ENCODE measurements at regions not wholly inside any gene's neighbourhood (a gene's known extent, or its start where the extent isn't known, plus 50 kb on each side); places are given as distances from the start of the nearest gene placed in this dataset.
"Not testable (repeated sequence)": the region's sequence is repeated elsewhere in the genome, so short reads cannot be mapped to it uniquely, and the experiment has no call there.

DNA sequence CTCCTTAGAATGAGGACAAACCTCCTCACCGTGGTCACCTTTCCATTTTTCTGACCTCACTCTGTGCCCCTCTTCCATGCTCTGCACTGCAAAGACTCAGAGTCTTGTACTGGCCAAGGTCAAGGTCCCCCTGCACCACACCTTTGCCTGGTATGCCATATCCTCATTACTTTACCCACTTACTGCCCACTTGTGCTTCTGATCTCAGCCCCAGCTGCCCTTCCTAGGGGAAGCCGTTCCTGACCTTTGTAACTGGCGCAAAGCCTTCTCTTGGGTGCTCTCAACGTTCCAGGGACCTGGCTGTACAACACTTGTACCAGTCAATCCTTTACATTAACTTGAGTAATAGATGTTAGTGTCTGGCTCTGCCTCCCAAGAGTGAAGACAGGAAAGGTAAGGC lies 256.0 kb downstream of the SV2B start:
- no peak for DNase-seq

DNA sequence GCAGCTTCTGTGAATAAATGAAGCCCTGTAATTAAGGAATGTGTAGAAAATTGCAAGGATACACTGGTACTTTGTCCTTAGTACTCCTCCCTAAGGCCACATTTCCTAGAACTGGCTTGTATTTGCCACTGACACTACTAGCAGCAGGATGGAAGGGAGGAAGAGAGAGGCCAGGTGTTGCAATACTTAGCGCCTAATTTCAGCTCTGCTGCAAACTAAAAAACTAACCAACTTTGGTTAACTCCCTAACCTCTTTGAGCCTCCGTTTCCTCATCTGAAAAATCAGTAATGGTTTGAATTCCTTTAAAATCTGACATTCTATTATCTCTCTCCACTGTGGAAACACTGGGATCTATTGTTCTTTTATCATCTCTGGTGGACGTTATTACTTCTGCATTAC lies 257.0 kb downstream of the SV2B start:
- DNase-seq = no peak

DNA sequence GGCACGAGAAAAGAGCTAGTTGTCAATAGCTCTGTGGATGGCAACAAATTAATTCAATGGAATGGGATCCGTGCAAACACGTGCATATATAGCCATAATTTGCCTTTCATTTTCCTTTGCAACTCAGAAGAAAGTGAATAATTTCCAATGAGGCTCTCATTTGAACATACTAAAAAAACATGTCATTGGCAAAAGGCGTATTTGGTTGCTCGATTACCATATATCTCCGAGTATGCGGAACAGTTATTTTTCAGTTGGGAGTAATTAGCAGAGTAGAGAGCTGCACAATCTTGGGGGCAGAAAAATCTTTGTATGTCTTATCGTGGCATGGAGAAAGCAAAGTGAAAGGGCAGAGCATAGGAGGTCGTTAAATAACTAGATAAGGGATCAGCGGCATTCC lies 257.4 kb downstream of the SV2B start:
- no peak for DNase-seq

DNA sequence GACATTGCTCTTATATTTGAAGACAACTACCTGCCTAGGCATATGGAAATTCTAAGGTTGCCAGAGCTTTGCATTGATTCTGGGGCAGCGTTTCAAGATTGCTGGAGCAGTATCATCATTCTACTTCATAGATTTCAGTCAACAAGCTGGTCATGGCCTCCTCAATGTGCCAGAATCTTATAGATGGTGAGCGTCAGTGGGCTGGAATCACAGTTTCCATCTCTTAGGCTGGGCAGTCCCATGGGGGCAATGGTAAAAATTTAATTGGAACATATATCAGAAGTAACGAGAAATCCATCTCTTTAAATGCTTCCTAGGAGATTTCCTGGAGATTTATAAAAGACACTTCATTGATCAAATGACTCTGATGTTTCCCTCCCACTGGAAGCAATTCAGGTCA lies 258.3 kb downstream of the SV2B start:
- no peak for DNase-seq

DNA sequence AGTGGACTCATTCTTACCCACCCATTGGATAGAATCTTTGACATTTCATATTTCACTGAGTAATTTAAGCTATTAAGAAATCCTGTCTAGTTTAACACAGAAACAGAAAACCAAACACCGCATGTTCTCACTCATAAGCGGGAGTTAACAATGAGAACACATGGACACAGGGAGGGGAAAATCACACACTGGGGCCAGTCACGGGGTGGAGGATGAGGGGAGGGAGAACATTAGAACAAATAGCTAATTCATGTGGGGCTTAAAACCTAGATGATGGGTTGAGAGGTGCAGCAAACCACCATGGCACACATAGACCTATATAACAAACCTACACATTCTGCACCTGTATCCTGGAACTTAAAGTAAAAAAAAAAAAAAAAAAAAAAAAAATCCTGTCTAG lies 261.6 kb downstream of the SV2B start:
- DNase-seq = not testable (repeated sequence)

DNA sequence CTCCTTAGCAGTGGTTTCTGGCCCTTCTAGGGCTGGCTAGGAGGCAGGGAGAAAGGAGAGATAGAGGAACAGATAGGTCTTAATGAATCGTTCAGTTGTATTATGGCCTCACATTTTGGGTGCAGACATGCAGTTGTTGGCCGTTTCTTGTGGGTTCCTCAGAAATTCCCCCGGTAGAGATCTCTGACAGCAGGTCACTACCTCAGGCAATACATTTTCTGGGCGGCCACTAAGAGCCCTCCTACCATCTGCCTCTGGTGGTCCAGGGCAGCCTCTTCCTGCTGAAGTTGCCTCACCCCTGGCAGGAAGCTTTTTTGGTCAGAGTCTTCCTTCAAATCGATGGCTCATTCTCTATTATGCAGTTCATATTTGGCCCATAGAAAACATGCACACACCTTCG lies 266.1 kb downstream of the SV2B start:
- DNase-seq = no peak

DNA sequence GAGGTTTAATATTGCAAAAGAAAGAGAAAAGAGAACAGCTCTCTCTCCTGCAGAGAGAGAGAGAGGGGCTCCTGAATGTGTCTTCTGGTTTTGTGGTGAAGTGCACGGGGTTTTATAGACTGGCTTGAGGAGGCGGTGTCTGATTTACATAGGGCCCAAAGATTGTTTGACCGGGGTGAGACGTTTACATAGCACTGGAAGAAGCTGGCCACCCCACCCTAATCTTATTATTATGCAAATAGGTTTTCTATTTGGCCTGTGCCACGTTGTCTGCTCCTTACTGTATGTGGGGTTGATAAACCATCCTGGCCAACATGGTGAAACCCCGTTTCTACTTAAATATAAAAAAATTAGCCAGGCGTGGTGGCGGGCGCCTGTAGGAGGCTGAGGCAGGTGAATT lies 268.6 kb downstream of the SV2B start:
- DNase-seq = no peak

DNA sequence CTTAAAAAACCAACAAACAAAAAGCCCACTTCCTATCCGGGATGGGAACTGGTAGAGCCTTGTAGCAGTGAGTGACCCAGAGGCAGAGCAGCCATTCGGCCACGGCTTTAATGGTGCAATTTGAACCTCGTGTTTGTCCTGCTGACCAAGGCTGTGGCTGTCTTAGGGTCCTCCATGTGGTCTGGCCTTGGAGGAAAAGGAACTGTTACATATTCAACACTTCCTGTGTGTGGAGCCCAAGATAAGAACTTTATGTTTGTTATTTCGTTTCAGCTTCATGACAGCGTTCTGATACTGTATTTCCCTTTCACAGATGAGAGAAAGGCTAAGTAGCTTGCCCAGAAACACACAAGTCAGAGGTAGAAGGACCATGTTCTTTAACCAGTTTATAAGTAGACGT lies 269.8 kb downstream of the SV2B start:
- DNase-seq = peak in 1 of 2 donors; percentile 16

DNA sequence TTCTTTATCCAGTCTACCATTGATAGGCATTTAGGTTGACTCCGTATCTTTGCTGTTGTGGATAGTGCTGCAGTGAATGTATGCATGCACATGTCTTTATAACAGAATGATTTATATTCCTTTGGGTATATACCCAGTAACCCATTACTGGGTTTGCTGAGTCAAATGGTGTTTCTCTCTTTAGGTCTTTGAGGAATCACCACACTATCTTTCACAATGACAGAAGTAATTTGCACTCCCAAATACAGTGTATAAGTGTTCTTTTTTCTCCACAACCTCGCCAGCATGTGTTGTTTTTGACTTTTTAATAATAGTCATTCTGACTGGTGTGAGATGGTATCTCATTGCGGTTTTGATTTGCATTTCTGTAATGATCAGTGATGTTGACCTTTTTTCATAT lies 271.3 kb downstream of the SV2B start:
- not testable (repeated sequence) for DNase-seq

DNA sequence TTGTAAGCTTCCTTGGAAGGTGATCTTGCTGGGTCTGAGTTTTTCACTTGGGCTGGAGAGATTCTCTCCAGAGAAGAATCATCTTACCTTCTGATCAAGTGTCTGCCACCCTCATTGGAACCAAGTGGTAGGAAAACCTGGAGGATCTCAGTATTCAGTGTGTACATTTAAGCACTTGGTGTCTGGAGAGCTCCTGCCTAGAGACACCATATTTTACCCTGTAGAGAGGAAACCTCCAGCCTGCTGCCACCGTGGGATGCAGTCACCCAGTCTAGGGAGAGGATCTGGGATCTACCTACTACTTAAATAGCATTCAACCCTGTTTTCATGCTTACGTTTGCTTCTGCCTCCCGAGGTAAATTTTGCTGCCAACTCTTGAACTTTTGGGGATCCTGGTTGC lies 274.3 kb downstream of the SV2B start:
- no peak for DNase-seq

DNA sequence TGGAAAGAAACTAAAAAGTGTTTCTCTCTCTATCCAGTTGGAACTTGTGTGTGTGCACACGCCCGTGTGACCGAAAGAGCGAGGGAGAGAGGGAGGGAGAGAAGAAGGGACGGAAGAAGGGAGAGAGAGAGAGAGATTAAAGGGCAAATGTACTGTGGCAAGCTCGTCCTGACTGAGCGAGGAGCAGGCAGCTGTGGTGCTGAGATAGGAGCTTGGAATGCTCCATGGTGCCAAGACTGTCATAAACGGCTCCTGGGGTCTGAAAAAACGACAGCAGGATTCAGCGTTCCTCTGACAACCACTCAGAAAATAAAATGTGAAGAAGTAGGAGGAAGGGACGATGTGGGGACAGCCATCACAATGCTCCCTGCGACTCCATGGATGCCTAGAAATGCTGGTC lies 276.0 kb downstream of the SV2B start:
- no peak for DNase-seq

DNA sequence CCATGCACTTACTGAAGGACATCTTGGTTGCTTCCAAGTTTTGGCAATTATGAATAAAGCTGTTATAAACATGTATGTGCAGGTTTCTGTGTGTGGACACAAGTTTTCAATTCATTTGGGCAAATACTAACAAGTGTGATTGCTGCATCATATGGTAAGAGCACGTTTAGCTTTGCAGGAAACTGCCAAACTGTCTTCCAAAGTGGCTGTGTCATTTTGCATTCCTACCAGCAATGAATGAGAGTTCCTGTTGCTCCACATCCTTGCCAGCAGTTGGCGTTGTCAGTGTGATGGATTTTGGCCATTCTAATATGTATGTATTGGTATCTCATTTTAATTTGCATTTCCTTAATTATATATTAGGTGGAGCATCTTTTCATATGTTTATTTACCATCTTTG lies 280.1 kb downstream of the SV2B start:
- no peak for DNase-seq

DNA sequence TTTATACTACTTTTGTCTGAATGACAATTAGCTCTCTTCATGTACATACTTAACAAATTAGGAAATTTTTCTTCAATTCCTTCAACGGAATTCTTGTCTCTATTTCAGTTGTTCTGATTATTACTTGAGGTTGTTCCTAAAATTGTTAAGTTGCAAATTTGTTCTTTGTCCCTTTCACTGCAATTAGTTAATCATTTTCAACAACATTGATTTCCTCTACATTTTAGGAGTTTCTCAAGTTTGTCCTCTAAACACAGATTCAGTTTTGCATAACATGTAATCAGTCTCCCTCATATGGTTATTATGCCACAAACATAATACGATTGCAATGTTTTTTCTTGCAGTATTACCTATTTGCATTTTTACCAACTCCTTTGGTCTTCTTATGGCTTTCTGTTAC lies 283.5 kb downstream of the SV2B start:
- DNase-seq = no peak

DNA sequence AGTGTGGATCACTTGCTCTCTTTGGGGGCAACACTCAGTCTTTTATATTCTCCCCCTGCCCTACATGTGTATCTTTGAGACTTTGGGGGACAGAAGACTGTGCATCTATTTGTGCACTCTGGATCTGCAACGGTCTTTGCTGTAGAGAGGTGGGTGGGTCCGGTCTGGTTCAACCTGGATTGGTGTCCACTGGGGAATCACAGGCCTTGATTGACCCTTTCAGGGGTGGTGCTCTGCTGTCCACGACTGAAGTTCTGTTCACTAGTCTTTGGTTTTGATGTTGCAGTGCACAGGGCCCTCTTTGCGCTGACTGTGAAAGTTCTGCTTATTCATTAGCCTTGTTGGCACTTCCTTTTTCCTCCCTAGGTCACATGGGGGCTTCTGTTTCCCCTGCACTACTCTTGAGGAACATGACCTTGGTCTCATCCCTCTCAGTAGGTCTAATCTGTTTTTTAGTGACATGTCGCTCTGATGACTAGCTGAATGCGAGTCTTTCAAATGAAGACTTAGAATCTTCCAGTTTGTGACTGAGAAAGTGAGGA lies 284.2 kb downstream of the SV2B start:
- DNase-seq = no peak

DNA sequence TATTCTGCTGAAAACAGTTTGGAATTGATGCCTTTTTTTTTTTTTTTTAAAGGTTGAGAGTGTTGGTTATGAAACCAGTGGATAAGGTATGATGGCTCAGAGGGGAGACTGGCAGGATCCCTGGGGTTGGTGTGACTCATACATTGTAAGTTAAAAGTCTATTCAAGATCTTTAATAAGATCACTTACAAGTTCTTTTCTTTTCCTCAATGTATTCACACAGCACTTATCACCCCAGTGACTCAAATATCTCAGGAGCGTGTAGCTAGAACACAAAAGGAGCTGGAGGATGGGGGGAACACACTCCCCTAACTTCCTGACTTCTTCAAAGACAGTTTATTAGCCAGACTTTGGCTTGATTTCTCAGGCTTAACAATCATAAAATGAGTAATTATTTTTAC lies 285.3 kb downstream of the SV2B start:
- DNase-seq = no peak

DNA sequence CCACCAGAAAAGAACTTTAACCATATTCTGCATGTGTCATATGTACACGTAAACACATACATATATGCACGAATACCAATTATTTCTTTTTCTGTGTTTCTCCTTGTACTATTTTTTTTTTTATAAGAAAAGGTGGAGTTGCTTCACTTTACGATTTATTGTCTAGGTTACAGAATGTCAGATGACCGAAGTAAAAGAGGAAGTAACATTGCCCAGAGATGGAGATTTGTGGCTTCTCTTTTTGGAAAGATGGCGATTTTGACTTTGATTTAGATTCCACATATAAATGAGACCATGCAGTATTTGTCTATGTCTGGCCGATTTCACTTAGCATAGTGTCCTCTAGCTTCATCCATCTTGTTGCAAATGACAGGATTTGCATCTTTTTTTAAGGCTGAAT lies 293.1 kb downstream of the SV2B start:
- DNase-seq = no peak

DNA sequence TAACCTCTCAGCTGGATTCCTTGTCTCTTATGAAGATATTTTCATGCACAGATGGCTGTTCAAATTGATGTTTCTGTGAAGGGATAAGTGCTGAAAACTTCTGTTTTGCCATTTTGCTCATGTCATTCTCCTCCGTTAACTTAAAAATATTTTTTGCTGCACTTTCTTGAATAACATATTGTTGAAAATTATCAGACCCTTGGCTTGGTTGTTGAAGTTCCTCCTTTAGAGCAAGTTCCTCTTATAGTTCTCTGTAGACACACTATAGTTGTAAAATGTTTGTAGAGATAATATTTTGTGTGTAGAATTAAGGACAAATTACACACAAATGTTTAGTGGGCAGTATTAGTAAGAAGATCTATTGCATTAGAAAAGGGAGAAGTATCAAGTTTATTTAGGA lies 300.4 kb downstream of the SV2B start:
- no peak for DNase-seq

DNA sequence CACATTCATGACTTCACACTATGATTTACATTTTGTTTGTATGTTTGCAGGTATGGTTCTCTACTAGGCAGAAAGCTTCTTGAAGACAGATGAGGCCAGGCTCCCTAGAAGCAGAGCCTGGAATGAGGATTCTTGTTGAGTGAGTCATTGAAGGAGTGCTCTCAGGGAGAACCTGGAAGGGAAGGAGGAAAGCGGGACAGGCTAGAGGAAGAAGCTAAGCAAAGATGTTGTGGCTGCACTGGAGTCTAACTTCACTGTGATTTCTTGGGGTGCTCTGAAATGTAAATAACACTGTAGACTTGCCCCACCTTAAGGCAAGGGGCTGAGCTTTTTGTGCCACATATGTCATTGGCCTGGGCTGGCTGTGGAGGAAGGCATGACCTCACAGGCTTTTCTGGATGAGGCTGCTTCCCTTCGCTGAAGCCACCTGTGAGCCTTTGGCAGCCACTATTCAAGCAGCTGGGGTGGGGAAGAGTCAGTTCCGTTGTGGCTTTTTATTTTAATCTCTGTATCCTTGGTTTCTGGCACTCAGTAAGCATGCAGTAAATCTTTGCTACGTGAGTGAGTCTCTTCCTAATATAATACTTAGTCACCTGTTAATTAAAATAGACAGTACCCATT lies 307.3 kb downstream of the SV2B start:
- DNase-seq = peak in 1 of 2 donors; percentile 23

DNA sequence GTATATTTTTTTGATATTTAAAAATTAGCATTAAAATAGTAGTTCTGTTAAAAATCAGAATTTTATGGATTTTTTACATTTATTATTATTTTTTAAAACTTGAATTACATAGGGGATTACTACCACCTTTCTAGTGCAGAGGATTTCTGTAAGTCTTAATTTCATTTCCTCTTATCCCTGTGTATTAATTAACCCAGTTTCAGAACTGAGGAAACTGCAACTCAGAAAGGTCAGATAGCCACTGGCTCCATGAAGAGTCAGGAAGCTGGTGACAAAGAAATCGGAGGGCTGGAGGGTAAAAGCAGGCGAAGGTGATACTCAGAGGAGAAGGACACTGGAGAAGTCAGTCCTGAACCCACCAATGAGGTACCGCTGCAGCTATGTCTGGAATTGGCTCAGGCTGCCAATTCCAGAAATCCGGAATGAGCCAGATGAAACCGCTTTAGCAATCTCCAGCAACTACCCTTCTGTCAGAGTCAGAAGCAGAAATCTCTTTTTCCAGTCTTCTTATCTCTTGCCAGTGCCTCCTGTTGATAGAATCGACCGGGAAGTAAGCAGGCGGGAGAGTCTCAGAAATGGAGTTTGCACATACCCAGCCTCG lies 308.5 kb downstream of the SV2B start:
- no peak for DNase-seq

DNA sequence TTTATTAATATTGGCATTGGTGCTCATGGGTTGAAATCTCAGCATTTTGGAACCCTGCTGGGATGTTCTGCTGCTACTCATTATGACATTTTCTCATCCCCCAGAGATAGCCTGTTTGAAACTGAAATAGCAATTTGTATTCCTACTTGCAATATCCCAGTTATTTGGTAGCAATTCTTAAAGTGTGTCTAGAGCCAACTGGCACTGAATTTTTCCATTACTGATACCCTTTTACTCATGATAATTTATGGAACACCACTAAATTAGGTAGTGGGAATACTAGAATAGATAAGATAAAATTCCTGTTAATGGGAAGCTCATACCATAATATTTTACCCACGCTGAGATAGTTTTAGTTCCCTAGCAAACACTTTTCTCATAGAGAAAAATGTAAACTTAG lies 309.3 kb downstream of the SV2B start:
- DNase-seq = no peak

DNA sequence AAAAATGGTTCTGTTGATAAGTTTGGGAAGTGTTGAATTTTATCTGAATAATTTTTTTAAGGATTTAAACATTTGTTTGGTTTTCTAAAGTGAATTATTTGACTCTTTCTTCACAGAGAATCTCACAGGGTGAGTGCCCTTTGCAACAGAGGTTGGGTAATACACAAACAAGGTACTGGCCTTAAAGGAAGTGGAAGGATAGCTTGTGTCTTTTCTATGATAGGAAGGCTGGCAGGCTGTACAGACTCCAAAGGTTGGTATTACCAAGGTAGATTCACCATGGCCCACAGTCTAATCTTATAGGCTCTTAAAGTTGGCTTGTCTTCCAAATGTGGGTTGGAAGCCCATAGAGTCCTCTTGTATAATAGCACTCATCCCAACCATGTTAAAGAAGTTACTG lies 311.5 kb downstream of the SV2B start:
- DNase-seq = no peak

DNA sequence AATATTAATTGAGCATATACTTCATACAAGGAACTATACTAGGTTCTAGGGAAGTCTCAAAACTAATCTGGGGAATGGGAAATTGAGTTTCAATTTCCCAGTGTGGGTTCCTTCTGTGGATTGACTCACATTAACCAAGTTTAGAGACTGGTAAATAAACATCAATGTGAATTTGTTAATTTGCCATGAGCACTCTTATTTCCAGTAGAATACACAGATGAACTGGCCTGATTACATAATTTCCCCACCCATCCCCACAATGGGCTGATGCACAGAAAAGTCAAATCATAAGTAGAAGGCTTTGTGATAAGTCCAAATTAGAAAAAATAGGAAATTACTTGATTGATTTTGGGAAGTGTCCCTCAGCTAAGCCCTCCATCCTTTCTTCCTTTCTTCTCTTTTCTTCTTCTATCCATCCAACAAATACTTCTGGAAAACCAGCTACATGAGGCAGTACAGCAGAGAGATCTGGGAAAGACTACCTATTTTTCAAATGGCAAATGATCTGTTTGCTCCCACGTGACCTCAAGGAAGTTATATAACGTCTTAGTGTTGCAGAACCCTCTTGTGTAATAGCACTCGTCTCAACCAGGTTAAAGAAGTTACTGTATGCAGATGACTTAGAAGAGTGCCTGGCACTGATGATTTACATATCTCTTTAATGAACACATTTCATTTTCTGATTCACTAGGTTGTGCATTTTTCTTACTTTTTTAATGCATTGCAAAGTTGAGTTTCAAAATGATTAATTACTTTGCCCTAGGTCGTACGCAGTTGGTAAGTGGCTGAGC lies 312.3 kb downstream of the SV2B start:
- no peak for DNase-seq

DNA sequence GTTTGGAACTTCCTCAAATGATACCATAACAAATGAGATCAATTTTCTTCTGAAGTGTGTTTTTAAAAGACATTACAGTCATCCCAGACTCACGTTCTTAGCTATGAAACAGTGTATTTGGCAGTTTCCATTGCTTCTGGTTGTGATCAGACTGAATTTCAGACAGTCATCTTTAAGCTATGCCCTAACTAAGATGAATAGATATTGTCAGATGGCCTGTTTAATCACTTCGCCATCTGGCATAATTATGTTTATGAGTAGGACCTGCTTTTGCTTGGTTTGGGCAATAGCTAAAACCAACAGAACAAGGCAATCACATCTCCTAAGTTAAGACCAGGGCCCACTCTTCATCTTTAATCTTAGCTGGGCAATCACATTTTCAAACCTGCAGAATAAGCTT lies 313.1 kb downstream of the SV2B start:
- DNase-seq = no peak

DNA sequence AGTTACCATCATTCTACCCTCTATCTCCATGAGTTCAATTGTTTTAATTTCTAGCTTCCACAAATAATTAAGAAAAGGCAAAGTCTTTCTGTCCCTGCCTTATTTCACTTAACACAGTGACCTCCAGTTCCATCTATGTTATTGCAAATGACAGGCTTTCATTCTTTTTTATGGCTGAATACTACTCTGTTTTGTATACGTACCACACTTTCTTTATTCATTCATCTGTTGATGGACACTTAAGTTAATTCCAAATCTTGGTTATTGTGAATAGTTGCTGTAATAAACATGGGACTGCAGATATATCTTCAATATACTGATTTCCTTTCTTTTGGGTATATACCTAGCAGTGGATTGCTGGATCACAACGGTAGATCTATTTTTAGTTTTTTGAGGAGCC lies 314.1 kb downstream of the SV2B start:
- DNase-seq = no peak
